Activated naive CD4-positive, alpha-beta T cell (primary cell): ENCODE measurements at regions not wholly inside any gene's neighbourhood (a gene's known extent, or its start where the extent isn't known, plus 50 kb on each side); places are given as distances from the start of the nearest gene placed in this dataset.
"Not testable (repeated sequence)": the region's sequence is repeated elsewhere in the genome, so short reads cannot be mapped to it uniquely, and the experiment has no call there.

ENCODE experiments used
- DNase-seq, 4 experiments: peaks; one replicate each; lab custom pipeline; 2025; lab: John Stamatoyannopoulos, UW

- no peak for DNase-seq
Observed at GRCh38 chr5:5741418-5741817, 318.9 kb downstream of the ICE1 start.

GRCh38 chr5:5739490-5739945 lies 317.0 kb downstream of the ICE1 start:
- DNase-seq: no peak

- no peak for DNase-seq
Observed at GRCh38 chr5:5738797-5739489, 316.5 kb downstream of the ICE1 start.

- DNase-seq: no peak
Observed at GRCh38 chr5:5736007-5736406, 313.5 kb downstream of the ICE1 start.

GRCh38 chr5:5733058-5733457 lies 310.6 kb downstream of the ICE1 start:
- not testable (repeated sequence) for DNase-seq

- no peak for DNase-seq
Observed at GRCh38 chr5:5726401-5726800, 303.9 kb downstream of the ICE1 start.

GRCh38 chr5:5721881-5722280 lies 299.4 kb downstream of the ICE1 start:
- DNase-seq: no peak

GRCh38 chr5:5719292-5719691 lies 296.8 kb downstream of the ICE1 start:
- no peak for DNase-seq

GRCh38 chr5:5716665-5717064 lies 294.2 kb downstream of the ICE1 start:
- no peak for DNase-seq

- no peak for DNase-seq
Observed at GRCh38 chr5:5711592-5711991, 289.1 kb downstream of the ICE1 start.

- no peak for DNase-seq
Observed at GRCh38 chr5:5711112-5711511, 288.6 kb downstream of the ICE1 start.

GRCh38 chr5:5710471-5710870 lies 288.0 kb downstream of the ICE1 start:
- no peak for DNase-seq

GRCh38 chr5:5708367-5708919 lies 286.0 kb downstream of the ICE1 start:
- DNase-seq: no peak

- no peak for DNase-seq
Observed at GRCh38 chr5:5705010-5705409, 282.5 kb downstream of the ICE1 start.

GRCh38 chr5:5704352-5704751 lies 281.9 kb downstream of the ICE1 start:
- no peak for DNase-seq

- DNase-seq: no peak
Observed at GRCh38 chr5:5702934-5703333, 280.5 kb downstream of the ICE1 start.

- DNase-seq: no peak
Observed at GRCh38 chr5:5700549-5700948, 278.1 kb downstream of the ICE1 start.

GRCh38 chr5:5699062-5699461 lies 276.6 kb downstream of the ICE1 start:
- no peak for DNase-seq

- DNase-seq: no peak
Observed at GRCh38 chr5:5695266-5695665, 272.8 kb downstream of the ICE1 start.

- DNase-seq: no peak
Observed at GRCh38 chr5:5688925-5689310, 266.4 kb downstream of the ICE1 start.

- no peak for DNase-seq
Observed at GRCh38 chr5:5688194-5688924, 265.9 kb downstream of the ICE1 start.

- no peak for DNase-seq
Observed at GRCh38 chr5:5687113-5687512, 264.6 kb downstream of the ICE1 start.

- DNase-seq: no peak
Observed at GRCh38 chr5:5686356-5686755, 263.9 kb downstream of the ICE1 start.
